ENCODE measurements at regions not wholly inside any gene's neighbourhood (a gene's known extent, or its start where the extent isn't known, plus 50 kb on each side); places are given as distances from the start of the nearest gene placed in this dataset.

- TF ChIP-seq EZH2 (IDR thresholded peaks at IDR 0.05; ENCODE audit: borderline replicate concordance) (no peak), CTCF (IDR thresholded peaks at IDR 0.05; ENCODE audit: poor library complexity) (no peak), EZH2phosphoT487 (IDR thresholded peaks at IDR 0.05; ENCODE audit: low read depth, severe bottlenecking, unreplicated experiment) (no peak)
Measured at GRCh38 chr1:229017091-229017490, 253.8 kb upstream of the RAB4A start.

Measured in hepatocyte (in vitro differentiated cells).